NCI-H2029 treated with DMSO at 0.1 percent for 48 hours (cell line): ENCODE measurements at regions not wholly inside any gene's neighbourhood (a gene's known extent, or its start where the extent isn't known, plus 50 kb on each side); places are given as distances from the start of the nearest gene placed in this dataset.

Experiments
- DNase-seq: peaks from one replicate; lab custom pipeline; 2025; lab: John Stamatoyannopoulos, UW

DNA sequence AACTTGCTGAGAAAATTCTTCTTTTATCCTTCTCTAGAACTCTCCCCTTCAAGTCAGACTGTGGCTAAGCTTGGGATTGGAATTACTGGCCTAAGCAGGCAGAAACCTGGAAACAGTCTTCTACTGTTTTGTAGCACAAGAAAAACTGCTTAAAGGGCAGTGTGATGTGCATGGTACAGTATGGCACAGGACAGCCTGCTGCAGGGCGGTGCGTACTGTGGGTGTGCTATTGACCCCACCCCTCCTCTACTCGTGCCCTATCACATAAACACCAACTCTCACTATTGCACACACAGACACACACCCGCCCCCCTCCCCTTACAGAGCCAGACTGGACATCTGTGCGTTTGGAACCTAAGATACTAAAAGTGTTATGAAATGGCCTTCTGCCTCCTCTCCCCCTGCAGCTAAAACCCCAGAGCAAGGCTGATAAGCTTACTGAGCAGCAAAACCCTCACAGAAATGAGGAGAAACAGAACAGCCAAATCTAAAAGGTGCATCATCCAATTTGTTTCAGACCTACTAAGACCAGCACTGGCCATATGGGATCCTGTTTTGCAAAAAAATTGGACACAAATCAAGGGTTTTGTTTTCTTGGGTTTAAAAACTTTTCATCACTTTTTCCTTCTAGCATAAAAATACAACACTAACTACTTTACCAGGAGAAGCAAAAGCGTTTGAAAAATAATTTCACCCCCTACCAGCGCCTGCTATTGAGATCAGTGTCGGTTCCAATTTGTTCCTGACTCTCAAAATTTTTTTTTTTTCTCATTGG lies 355.8 kb upstream of the LYPLAL1 start:
- DNase-seq = no peak

DNA sequence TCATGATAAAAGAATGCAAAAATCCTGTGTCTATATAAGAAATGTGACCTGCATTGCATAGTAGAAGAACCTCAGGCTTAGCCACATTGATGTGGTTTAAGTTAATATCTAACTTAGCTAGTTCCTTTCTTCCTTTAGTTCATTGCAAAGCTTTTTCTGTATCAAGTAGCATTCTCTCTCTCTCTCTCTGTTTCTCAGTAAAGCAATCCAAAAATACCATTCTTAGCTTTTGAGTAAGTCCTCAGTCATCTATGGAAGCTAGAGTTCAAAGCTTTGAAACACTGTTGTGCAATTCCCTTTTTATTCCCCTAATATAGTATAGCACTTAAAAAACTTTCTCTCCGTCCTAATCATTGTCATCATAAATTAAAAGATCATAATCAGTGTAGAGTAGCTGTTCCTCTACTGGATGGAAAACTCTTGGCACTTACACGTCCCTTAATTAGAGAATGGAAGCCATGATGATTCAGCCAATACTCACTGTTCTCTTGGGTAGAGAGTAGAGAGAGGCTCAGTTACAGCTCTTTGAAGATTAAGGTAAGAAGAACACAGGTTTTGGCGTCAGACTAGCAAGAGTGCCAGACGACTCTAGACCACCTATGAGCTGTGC lies 350.3 kb upstream of the LYPLAL1 start:
- no peak for DNase-seq

DNA sequence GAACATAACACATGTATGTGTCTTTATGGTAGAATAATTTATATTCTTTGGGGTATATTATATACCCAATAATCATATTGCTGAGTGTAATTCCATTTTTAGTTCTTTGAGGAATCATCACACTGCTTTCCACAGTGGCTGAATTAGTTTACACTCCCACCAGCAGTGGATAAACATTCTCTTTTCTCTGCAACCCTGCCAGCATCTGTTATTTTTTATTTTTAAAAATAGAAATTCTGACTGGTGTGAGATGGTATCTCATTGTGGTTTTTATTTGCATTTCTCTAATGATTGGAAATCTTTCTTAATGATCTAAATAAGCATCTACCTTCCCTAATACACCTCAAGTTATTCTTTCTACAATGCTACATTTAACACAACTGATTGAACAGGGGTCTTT lies 346.2 kb upstream of the LYPLAL1 start:
- no peak for DNase-seq

GRCh38 chr1:218828125-218828650 lies 345.5 kb upstream of the LYPLAL1 start:
- no peak for DNase-seq

- DNase-seq = no peak
Observed at GRCh38 chr1:218829097-218829496, 344.6 kb upstream of the LYPLAL1 start.

GRCh38 chr1:218835609-218836008 lies 338.1 kb upstream of the LYPLAL1 start:
- no peak for DNase-seq

DNA sequence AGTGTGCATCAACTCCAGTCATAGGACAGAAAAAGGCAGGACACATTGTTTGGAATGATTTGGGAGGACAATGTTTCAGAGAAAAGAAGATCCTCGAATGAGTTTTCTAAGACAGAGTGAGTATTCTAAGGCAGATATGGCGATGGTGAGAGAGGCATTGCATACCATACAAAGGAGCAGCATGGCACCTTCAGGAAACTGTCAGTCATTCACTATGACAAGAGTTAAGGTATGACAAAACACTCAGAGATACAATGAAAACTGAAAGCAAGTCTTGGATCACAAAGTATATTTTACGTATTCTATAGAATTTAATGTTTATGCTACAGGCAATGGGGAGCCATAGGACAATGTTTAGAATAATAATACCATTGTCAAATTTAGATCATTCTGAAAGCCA lies 337.4 kb upstream of the LYPLAL1 start:
- DNase-seq = no peak

GRCh38 chr1:218837051-218837450 lies 336.6 kb upstream of the LYPLAL1 start:
- no peak for DNase-seq

DNA sequence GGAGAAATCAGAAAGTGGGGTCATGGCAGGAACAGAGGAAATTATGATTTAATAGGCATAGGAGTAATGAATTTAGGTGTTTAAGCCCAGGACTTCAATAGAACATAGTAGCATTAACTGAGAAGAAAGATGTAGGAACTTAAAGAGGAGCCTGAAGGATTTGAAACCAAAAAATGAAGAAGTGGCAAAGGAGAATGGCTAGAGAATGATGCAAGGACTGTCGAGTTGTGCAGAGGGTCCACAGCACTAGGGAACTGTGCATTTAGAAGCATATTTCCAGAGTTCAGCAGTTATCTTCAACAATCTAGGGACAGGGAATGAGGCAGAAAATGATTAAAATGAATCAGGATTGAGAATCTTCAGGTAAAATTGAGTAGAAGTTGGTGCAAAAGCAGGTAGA lies 328.1 kb upstream of the LYPLAL1 start:
- DNase-seq = no peak

GRCh38 chr1:218846181-218846580 lies 327.5 kb upstream of the LYPLAL1 start:
- DNase-seq = no peak

DNA sequence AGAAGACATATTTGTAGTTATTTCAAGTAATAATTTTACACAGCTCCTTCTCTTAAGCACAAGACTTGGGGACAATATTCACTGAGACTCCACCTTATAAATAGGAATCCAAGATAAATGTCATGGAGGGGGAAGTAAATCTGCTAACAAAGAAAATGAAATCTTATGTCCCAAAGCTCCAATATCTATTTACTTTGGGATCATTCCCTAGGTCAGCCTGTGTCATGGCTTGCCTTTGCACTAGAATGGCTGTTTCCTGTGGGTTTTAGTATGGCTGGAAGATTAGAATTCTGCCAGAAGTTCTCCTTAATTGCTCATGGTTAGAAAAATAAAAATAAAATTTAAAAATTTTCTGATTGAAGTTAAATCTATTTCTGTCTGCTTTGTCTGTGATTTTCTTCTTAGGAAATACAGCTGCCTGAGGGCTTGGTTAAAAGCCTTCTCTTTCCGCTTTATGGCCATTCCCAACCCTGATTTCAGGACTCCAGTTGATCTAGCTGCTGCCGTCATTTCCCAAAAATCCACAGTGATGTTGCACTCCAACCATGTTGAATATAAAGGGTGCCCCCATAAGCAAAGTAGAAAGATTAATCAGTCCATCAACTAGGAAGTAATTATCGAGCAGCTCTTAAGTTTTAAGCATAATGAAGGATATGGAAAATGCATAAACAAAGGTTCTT lies 326.4 kb upstream of the LYPLAL1 start:
- no peak for DNase-seq

GRCh38 chr1:218848009-218848408 lies 325.7 kb upstream of the LYPLAL1 start:
- no peak for DNase-seq

DNA sequence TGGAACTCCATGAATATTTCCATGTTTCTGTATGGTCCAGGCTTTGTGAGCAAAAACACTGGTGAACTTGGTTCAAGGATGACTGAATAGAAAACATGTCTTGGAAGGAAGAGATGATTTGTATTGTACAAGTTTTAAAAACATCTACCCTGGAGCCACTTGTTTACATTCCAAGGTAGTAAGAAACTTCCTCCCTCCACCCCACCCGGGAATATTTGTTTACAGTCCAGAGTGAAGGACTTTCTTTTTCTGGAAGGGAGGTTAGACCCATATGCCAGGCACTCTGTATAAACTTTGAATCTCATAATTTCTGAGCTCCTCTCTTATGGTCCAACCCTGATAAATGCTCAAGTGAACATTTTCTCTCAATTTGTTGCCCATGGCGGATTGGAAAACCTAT lies 323.3 kb upstream of the LYPLAL1 start:
- DNase-seq = no peak

GRCh38 chr1:218851586-218851985 lies 322.1 kb upstream of the LYPLAL1 start:
- no peak for DNase-seq

GRCh38 chr1:218852527-218852926 lies 321.2 kb upstream of the LYPLAL1 start:
- DNase-seq = no peak

GRCh38 chr1:218863987-218864386 lies 309.7 kb upstream of the LYPLAL1 start:
- DNase-seq = no peak

DNA sequence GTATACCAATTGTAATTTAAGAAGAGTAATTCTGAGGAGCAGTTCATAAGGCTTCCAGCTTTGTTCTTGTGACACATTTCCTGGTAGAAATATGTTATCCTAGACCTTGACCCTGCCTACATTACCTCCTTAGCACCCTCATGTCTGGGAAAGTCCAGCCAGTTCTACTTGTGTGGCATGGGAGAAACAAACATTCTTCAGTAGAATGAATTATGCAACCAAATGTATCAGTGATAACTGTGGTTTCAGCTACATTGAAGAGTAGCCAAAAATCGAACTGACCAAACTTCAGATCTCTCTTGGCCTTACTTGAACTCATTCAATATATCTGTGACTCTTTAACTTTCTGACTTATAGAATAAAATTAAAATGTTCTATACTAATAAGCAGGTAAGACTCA lies 308.1 kb upstream of the LYPLAL1 start:
- no peak for DNase-seq

DNA sequence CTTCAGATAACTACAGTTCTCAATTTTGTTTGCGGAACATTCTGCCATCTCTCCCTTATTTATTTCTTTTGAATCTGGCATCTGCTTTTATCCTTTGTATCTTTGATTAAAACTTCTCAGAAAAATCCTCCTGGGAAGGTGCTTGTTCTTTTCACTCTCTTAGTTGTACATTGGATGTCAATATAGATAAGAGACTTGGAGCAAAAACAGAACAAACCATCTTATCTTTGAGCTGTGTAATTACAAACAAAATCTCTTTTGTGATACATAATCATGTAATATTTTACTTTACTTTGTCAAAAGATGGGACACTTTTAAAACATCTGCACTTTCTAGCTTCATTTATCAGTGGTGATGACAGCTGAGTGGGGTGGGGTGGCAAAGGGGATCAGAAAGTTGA lies 307.2 kb upstream of the LYPLAL1 start:
- DNase-seq = no peak

DNA sequence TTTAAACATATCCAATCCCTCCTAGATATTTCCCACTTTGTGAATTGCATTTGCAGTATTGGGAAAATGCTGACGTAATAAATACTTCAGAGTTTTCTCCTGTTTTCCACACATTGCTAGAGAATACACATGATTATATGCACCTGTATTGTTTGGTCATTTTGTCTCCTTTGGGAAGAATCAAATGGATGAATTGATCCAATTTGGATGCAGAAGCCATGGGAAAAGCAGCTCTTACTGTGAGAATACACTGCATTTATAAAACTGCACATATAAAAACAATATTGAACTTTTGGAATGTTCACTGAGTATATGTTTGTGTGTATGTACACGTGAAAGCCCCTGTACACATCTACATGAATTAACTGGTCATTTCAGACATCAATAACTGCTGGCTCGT lies 306.6 kb upstream of the LYPLAL1 start:
- DNase-seq = no peak

GRCh38 chr1:218867941-218868626 lies 305.6 kb upstream of the LYPLAL1 start:
- no peak for DNase-seq

DNA sequence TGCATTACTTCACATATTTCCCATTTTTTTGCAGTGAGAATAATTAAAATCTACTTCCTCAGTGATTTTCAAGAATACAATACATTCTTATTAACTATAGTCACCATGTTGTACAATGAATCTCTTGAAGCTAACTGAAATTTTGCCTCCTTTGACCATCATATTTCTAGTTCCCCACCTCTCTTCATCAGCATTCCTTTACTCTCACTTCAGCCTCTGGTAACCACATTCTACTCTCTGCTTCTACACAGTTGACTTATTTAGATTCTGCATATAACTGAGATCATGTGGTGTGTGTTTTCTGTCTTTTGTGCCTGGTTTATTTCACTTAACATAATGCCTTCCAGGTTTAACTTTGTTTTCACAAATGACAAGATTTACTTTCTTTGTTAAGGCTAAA lies 304.4 kb upstream of the LYPLAL1 start:
- no peak for DNase-seq

DNA sequence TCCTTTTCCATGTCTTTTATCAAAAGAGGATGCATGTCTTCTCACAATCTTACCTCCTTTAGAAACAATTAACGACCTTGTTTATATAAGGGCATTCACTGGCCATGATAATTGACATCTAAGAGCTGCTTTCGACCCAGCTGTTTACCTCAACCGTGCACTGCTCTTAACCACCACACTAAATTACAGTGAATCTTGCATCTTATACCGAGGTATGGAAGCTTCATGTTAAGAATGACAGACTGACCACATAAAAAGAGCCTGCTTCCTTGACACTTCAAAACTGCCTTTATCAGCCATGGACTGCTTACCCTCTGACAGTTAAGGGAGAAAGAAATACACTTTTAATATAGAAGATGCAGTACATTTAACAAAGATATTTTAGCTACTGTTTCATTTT lies 301.7 kb upstream of the LYPLAL1 start:
- no peak for DNase-seq

- no peak for DNase-seq
Observed at GRCh38 chr1:218872928-218873327, 300.8 kb upstream of the LYPLAL1 start.
